ENCODE measurements at regions not wholly inside any gene's neighbourhood (a gene's known extent, or its start where the extent isn't known, plus 50 kb on each side); places are given as distances from the start of the nearest gene placed in this dataset.

GRCh38 chr1:229194096-229194495 is 76.8 kb upstream of the RAB4A start:
- Histone ChIP-seq H3K4me1 (ENCODE audit: insufficient read depth, poor library complexity, severe bottlenecking) (peaks cover 8% of the 10 kb centered on the region), H3K27me3 (ENCODE audit: insufficient read depth, poor library complexity, severe bottlenecking) (no peaks in the 10 kb centered on the region), H3K9me3 (ENCODE audit: severe bottlenecking) (no peaks in the 10 kb centered on the region), H3K27ac (ENCODE audit: poor library complexity, severe bottlenecking) (no peak overlapping the region), H3K4me3 (ENCODE audit: severe bottlenecking) (no peak overlapping the region), H3K36me3 (ENCODE audit: low read depth) (no peaks in the 10 kb centered on the region)
- DNase-seq (ENCODE audit: low spot score): no peak
- no peak for ATAC-seq (ENCODE audit: low read depth)
- TF ChIP-seq CTCF (IDR thresholded peaks at IDR 0.05; ENCODE audit: poor library complexity, severe bottlenecking): no peak

GRCh38 chr1:229195246-229195645 is 75.7 kb upstream of the RAB4A start:
- Histone ChIP-seq H3K9me3 (ENCODE audit: severe bottlenecking) (no peaks in the 10 kb centered on the region), H3K27me3 (ENCODE audit: insufficient read depth, poor library complexity, severe bottlenecking) (no peaks in the 10 kb centered on the region), H3K4me1 (ENCODE audit: insufficient read depth, poor library complexity, severe bottlenecking) (peaks cover 8% of the 10 kb centered on the region), H3K4me3 (ENCODE audit: severe bottlenecking) (no peak overlapping the region), H3K27ac (ENCODE audit: poor library complexity, severe bottlenecking) (no peak overlapping the region), H3K36me3 (ENCODE audit: low read depth) (no peaks in the 10 kb centered on the region)
- ATAC-seq (ENCODE audit: low read depth) (no peak), DNase-seq (ENCODE audit: low spot score) (no peak)
- TF ChIP-seq CTCF (IDR thresholded peaks at IDR 0.05; ENCODE audit: poor library complexity, severe bottlenecking): no peak

- ATAC-seq (ENCODE audit: low read depth) (no peak), DNase-seq (ENCODE audit: low spot score) (no peak)
- H3K4me1 ChIP-seq (ENCODE audit: insufficient read depth, poor library complexity, severe bottlenecking): peaks cover 8% of the 10 kb centered on the region
- H3K9me3 ChIP-seq (ENCODE audit: severe bottlenecking): no peaks in the 10 kb centered on the region
- no peak overlapping the region for H3K4me3 ChIP-seq (ENCODE audit: severe bottlenecking)
- no peaks in the 10 kb centered on the region for H3K27me3 ChIP-seq (ENCODE audit: insufficient read depth, poor library complexity, severe bottlenecking)
- H3K36me3 ChIP-seq (ENCODE audit: low read depth): no peaks in the 10 kb centered on the region
- no peak overlapping the region for H3K27ac ChIP-seq (ENCODE audit: poor library complexity, severe bottlenecking)
- no peak for TF ChIP-seq CTCF (IDR thresholded peaks at IDR 0.05; ENCODE audit: poor library complexity, severe bottlenecking)
Observed at GRCh38 chr1:229196404-229197264, 74.3 kb upstream of the RAB4A start.

- Histone ChIP-seq H3K27me3 (ENCODE audit: insufficient read depth, poor library complexity, severe bottlenecking) (no peaks in the 10 kb centered on the region), H3K36me3 (ENCODE audit: low read depth) (no peaks in the 10 kb centered on the region), H3K9me3 (ENCODE audit: severe bottlenecking) (no peaks in the 10 kb centered on the region), H3K4me1 (ENCODE audit: insufficient read depth, poor library complexity, severe bottlenecking) (peaks cover 4% of the 10 kb centered on the region), H3K4me3 (ENCODE audit: severe bottlenecking) (no peak overlapping the region), H3K27ac (ENCODE audit: poor library complexity, severe bottlenecking) (no peak overlapping the region)
- DNase-seq (ENCODE audit: low spot score) (no peak), ATAC-seq (ENCODE audit: low read depth) (no peak)
- TF ChIP-seq CTCF (IDR thresholded peaks at IDR 0.05; ENCODE audit: poor library complexity, severe bottlenecking): no peak
Observed at GRCh38 chr1:229197265-229197585, 73.7 kb upstream of the RAB4A start.

All from RWPE2 (cell line).